HG03060 (cell line): ENCODE measurements at regions not wholly inside any gene's neighbourhood (a gene's known extent, or its start where the extent isn't known, plus 50 kb on each side); places are given as distances from the start of the nearest gene placed in this dataset.
"Not testable (repeated sequence)": the region's sequence is repeated elsewhere in the genome, so short reads cannot be mapped to it uniquely, and the experiment has no call there.

Source experiments
- ATAC-seq: cut with Tn5 transposase; IDR thresholded peaks from one replicate; pipeline ENCODE4 v1.9.1; 2021; ENCODE audit warnings: low read depth, moderate number of reproducible peaks; ENCODE audit not compliant: unreplicated experiment

DNA sequence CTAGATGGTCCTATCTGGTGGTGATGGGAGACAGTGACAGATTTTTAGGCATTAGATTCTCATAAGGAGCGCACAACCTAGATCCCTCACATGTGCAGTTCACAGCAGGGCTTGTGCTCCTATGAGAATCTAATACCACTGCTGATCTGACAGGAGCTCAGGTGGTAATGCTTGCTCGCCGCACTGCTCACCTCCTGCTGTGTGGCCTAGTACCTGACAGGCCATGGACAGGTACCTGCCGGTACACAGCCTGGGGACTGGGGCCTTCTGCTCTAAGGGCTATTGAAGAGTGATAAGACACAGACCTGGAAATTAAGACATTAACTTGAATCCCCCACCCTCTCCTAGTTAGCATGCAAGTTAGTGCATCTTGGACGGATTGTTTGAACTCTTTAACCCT is 64.4 kb downstream of the KLRB1 start:
- ATAC-seq, result not testable (repeated sequence)

DNA sequence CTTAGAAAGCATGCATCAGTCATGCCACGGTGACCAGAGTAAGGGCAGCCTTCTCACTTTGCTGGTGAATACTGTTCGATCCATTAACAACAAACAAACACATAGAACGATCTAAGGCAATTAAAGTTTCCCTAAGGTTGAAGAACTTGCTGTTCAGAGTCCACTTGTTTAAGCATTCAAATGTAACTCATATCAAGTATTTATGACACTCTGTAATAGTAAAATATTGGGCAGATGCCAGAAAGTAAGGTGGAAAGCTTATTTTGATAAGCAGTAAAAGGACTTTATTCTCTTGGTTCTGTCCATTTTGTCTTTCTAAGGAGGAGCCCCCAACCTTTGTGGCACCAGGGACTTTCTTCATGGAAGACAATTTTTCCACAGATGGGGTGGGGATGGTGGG is 64.9 kb downstream of the KLRB1 start:
- ATAC-seq, result not testable (repeated sequence)

DNA sequence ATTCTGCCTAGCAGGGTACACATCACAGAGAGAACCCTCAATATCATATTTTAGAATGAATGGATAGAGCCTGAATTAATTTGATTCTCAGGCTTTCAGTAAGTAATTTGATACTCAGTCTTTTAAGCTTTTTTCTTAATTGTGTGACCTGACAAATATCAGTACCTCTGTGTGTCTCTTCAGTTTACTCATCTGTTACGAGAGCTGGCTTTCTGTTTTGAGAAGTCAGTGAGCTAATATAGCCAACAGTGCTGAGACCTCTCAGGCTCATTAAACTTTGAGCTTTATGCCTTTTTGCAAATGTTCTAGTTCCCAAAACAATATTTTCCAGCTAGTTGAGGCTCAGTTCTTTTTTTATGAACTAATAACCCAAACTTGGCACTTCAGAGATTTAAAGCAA is 91.8 kb downstream of the KLRB1 start:
- ATAC-seq, result not testable (repeated sequence)

DNA sequence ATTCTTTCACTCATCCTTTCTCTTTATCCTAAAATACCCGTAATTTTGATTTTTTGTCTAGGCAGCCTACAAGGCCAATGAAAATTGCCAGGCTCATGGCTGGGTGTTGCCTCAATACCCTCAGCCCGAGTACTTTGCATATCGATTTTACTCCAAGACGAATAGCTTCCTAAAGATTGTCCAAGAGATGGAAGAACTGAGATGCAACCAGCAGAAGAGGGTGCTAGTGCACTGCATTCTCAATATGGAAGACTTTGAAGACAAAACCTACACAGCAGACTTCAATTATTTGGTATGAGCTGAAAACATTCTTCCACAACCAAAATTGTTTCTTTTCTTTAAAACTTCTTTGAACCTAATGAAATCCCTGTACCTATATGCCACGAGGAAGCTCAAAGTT is 95.0 kb downstream of the KLRB1 start:
- ATAC-seq, result not testable (repeated sequence)

DNA sequence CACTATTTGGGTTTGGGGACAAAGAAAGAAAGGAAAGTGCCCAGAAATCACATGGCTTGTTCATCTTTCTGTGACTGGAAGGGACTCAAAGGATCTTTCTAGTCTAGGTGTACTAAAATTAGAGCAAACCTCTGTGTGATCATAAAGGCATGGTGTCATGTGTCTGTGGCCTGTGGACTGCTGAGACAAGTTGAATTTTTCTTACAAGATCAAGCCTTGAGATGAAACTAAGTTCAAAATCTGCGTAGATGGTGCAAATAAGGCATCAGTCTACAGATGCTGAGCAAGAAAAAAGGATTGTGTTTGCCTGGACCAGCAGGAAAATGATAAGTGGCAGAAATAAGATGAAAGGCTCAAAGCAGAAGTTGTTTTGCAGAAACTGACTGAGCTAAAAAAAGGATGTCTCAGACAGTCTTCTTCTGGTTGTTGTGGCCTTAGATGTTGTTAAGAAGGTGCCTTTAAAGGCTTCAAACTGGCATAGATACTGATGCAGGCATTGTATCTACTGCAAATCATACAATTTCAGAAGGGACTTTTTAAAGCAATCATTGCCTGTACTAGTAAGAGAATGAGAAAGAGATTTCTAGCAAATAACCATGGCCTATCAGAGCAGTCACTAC is 97.2 kb downstream of the KLRB1 start:
- not testable (repeated sequence) for ATAC-seq

DNA sequence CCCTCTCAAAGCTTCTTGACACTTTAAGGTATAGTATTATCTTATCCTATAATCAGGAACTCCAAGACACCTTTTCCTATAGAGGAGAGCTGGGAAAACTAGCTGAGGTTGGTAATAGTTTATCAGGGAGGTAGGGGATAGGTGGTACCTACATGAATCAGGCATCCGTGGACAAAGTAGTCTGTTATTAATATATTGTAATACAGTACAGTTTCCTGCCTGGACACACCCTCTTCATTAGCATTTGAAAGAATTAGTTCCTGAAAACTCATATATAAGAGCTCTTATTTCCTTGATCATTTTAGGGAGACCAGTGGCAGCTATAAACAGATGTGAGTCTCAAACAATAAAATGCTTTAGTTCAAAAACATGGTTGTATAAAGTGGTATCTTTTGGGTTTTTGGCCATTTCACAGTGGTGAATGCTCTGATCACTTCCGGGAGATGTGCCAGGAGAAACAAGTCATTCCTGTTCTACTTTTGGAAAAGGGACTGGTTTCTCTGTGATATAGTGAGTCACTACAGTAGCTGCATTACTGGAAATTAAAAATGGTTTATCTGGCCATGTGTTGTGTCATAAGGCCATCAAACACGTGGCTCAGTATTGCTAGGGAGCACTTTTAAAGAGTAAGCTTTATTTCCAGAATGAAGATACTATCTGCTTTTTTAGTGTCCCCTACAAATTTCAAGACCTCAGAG is 98.1 kb downstream of the KLRB1 start:
- ATAC-seq, result no peak

DNA sequence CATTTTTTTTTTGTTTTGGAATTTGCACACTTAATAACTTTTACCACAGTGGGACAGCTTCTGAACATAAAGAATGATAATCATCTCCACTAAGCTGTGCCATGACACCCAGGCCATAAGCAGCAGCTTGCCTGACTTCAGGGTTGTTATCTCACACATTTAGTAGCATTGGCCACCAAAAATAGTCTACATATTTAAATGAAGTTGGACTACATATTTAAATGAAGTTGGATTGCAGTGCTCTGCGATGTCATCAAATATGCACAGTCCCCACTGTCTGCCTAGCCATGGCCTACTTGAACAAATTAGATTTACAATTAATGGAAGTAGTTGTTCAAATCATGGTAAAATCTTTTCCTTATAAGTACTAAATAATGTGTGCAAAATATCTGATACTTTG is 101.0 kb downstream of the KLRB1 start:
- no peak for ATAC-seq

DNA sequence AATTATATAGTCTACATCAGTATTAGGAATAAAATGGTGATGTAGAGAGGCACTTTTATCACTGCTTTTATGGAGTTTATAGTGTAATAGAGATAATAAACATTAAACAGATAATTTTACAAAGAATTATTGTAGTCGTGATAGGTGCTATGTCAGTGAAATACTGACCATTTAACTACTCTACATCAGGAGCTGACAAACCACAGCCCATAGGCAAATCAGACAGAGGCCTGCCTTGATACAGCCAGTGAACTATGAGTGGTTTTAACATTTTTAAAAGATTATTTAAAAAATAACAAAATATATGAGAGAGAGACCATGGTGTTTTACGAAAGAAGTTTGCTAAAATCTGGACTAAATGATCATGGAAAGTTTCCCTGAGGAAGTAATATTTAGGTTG is 104.3 kb downstream of the KLRB1 start:
- not testable (repeated sequence) for ATAC-seq

DNA sequence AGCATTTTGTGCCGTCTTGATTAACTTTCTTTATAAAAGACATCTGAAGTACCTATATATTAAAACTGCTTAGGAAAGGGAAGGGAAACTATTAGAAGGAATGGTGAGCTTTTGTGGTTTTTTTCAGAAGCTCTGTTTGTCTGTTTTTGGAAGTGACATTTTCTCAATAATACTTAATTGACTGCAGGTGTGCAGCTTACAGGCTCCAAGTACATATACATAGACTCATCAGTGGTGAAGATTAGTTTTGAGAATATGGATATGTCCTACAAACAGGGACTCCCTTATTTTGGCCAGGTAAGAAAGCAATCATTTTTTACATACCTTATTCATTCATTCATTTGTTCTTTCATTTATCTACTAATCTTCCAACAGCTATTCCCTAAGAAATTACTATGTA is 104.9 kb downstream of the KLRB1 start:
- ATAC-seq, result not testable (repeated sequence)

DNA sequence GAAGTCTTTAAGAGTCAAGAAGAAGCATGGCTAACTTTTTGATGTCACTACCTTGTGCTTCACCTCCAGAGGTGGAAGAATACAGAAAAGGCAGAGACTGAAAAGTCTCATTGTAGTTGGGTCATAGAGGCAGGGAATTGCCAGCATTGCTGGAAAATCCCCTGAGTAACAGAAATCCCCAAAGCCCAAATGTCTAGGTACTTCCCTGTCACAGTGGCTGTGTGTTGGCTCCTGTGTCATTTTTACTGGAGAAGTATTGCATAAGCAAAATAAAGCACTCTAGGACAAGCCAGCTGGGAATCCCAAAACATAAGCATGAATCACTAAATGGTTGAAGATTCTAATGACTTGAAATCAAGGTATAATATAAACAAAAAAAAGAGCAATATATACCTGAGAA is 114.4 kb downstream of the KLRB1 start:
- ATAC-seq, result not testable (repeated sequence)

DNA sequence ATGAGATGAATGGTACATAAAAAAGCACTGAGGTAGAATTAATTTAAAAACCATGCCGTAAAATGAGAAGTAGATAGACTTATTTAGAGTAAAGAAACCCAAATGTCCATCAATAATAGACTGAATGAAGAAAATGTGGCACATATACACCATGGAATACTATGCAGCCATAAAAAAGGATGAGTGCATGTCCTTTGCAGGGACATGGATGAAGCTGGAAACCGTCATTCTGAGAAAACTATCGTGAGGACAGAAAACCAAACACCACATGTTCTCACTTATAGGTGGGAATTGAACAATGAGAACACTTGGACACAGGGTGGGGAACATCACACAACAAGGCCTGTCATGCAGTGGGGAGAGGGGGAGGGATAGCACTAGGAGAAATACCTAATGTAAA is 126.4 kb downstream of the KLRB1 start:
- not testable (repeated sequence) for ATAC-seq

DNA sequence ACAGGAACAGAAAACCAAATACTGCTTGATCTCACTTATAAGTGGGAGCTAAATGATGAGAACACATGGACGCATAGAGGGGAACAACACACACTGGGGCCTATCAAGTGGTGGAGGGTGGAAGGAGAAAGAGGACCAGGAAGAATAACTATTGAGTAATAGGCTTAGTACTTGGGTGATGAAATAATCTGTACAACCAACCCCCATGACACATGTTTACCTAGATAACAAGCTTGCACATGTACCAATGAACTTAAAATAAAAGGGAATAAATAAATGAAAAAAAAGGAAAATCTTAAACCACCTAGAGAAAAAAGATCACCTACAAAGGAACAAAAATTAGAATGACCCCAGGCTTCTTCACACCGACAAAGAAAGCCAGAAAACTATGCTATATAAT is 133.5 kb downstream of the KLRB1 start:
- not testable (repeated sequence) for ATAC-seq

DNA sequence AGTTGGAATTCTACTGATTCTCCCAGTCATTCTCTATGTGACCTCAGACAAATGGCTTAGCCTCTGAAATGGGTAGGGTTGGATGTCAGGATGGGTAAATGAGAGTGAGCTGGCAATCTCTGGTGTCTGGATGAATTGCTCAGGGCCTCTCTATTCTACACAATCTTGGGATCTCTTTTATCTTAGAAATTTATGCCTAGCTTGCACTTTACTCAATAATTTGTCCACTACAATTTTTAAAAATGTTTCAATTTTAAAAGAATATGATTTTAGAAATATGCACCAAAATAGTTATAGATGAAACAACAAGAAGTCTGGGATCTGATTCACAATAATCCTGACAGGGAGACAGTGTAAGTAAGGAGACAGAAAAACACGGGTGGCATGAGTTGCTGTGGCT is 134.1 kb downstream of the KLRB1 start:
- ATAC-seq, result not testable (repeated sequence)

DNA sequence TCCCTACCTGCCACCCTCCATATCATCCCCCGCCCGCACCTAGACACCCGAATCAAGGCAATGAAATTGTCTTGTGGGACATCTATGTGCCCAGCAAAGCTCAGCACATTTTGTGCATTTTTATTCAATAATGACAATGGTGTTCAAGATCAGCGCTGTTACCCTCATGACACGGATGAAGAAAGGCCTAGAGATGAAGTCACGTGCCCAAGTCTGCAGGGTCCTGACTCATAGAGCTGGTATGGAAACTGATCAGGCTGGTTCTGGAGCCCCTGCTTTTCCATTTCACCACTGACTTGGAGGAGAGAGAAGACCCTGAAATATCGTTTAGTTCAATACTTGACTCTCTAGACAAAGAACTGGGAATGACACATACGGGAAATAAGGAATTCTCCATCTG is 136.2 kb downstream of the KLRB1 start:
- ATAC-seq, result not testable (repeated sequence)

DNA sequence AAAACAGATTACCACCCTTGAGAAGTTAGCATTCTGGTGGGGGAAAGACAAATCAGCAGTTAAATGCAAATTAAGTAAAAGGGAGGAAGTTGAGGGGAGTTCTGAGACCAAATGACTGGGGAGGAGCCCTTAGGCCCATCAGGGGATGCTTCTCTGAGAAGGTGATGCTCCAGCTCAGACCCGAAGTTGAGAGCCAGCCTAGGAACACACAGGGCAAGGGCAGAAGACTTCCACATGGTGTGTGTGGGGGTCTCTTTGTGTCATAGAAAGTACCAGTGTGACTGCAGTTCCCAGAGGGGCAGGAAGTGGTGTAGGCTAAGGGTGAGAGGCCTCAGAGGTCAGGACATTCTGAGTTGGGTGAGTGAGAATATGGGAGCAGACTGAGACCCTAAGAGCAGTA is 137.3 kb downstream of the KLRB1 start:
- ATAC-seq, result not testable (repeated sequence)

DNA sequence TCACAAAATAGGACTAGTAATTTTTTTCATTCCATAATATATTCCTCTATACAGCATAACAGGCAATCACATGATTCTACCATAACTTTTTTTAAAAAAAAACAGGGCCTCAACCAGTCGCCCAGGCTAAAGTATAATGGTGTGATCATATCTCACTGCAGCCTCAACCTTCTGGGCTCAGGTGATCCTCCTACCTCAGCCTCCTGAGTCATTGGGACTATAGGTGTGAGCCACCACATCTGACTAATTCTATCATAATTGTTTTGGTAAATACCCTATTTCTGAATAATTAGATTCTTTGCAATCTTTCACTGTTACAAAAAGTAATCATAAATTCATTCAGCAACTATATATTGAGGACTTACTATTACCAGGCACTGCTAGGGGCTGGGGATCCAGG is 137.8 kb downstream of the KLRB1 start:
- not testable (repeated sequence) for ATAC-seq

DNA sequence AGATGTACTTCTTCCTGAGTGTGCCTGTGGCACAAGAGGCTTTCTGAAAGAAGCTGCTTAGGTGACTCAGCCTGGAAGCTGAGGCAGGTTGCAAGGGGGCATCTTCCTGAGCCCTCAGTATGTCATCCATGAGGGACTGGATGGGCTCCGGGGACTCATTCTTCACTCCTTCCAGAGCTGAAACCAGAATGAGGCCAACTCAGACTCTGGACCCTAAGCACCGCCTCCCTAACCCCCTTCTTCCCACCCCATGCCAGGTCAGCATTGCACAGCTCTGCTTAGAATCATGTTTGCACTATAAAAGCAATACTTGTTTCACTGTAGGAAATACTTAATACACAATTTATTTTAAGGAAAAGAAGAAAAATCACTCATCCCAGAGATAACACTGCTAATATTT is 138.3 kb downstream of the KLRB1 start:
- not testable (repeated sequence) for ATAC-seq

DNA sequence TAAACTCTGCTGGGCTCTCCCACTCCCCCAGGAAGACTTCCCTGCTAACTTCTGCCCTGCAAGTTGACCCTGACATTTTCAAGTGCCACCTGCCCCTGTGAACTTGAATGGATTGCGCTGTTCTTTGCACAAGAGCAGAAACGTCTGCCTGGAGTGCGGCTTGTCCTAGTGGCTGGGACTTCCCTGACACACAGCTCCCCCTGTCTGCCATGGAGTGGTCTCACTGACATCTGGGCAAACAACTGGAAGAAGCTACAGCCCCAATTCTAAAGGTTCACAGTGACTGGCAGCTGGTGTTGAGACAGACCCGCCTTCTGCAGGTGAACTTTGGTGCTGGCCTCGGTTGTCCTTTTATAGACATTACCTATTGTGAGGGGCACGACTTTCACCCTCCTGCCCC is 138.7 kb downstream of the KLRB1 start:
- not testable (repeated sequence) for ATAC-seq

DNA sequence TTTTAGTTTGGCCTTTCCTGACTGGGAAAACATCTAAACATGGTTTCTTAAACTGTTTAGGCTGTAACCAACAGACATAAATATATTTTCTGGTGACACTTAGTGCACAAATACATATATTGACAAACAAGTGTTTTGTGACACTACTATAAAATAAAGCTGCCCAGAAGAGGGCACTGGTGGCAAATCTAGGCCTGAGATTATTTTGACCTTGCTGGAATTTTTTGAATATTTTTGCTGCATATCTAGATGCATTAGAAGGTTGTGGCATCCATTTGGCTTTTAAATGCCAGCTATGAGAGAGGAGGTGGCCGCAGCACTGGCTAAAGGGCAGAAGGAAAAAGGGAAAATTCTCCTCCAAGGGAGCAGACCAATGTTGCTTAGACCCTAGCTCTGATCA is 139.6 kb downstream of the KLRB1 start:
- ATAC-seq, result not testable (repeated sequence)

DNA sequence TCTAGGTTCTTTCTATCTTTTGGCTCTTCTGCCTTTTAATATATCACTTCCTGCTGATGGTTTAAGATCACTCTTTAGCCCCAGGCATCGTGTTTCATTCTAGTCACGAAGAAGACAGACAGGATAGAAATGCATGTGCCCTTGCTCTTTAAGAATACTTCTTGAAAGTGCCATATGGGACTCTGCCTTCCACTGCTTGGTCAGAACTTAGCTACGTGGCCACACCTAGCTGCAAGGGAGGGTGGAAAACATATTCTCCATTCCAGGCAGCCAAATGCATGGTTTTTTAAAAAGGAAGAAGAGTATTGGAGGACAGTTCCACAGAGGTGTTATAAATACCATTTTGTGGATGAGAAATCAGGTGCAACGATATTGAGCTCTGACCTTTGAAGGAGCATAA is 143.3 kb downstream of the KLRB1 start:
- no peak for ATAC-seq

DNA sequence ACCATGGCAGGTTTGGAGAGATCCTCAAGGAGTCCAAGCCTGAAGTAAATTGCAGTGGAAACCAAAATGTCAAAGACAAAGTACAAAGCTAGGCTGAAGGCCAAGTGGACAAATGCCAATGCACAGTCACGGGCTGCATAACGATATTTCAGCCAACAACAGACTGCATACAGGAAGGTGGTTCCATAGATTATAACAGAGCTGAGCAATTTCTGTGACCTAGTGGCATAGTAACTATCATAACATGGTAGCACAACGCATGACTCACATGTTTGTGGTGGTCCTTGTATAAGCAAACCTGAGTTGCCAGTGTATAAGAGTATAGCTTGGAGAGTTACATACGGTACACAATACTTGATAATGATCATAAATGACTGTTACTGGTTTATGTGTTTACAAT is 152.2 kb downstream of the KLRB1 start:
- ATAC-seq, result not testable (repeated sequence)

DNA sequence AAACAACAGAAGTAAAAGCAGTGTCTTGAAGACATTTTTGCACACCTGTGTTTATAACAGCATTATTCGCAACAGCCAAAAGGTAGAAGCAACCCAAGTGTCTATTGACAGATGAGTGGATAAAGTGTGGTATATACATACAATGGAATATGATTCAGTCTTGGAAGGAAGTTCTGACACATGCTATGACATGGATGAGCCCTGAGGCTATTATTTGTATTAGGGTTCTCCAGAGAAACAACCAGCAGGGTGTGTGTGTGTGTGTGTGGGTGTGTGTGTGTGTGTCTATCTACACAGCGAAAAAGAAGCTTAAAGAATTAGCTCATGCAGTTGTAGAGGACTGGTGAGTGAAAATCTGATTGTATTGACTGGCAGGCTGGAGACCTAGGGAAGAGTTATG is 153.7 kb downstream of the KLRB1 start:
- not testable (repeated sequence) for ATAC-seq
